DOHH2 (cell line): ENCODE measurements at regions not wholly inside any gene's neighbourhood (a gene's known extent, or its start where the extent isn't known, plus 50 kb on each side); places are given as distances from the start of the nearest gene placed in this dataset.

ENCODE experiments used
- H3F3A ChIP-seq: fragments of 200-600 bp; sonication (generic), shearing (Covaris generic); 2 replicates; pipeline ENCODE4 v1.6.0; 2016; ENCODE audit warnings: antibody characterized with exemption, mild to moderate bottlenecking; ENCODE audit not compliant: control insufficient read depth, insufficient read depth
- H3K27ac ChIP-seq: fragments of 200-600 bp; sonication (generic); 2 replicates; pipeline ENCODE4 v1.5.1; 2014; ENCODE audit warnings: low read depth, mild to moderate bottlenecking, low read length, moderate library complexity
- H3K27me3 ChIP-seq: fragments of 200-600 bp; sonication (generic); 2 replicates; pipeline ENCODE4 v1.6.1; 2014; ENCODE audit warnings: mild to moderate bottlenecking, low read length, mixed read lengths; ENCODE audit not compliant: control insufficient read depth
- H3K36me3 ChIP-seq: fragments of 200-600 bp; sonication (generic); 2 replicates; pipeline ENCODE4 v1.6.1; 2014; ENCODE audit warnings: mild to moderate bottlenecking, low read length, moderate library complexity, mixed read lengths; ENCODE audit not compliant: control insufficient read depth
- H3K4me1 ChIP-seq: fragments of 200-600 bp; sonication (generic); 2 replicates; pipeline ENCODE4 v1.6.1; 2014; ENCODE audit warnings: mild to moderate bottlenecking, low read length, mixed read lengths; ENCODE audit not compliant: control insufficient read depth
- H3K4me2 ChIP-seq: fragments of 200-600 bp; sonication (generic); 2 replicates; pipeline ENCODE4 v1.6.0; 2014; ENCODE audit warnings: mild to moderate bottlenecking, low read length, moderate library complexity
- H3K4me3 ChIP-seq: fragments of 200-600 bp; sonication (generic); 2 replicates; pipeline ENCODE4 v1.5.1; 2014; ENCODE audit warnings: mild to moderate bottlenecking, low read length, mixed read lengths
- H3K79me2 ChIP-seq: fragments of 200-600 bp; sonication (generic); 2 replicates; pipeline ENCODE4 v1.6.1; 2014; ENCODE audit warnings: mild to moderate bottlenecking, low read length, mixed read lengths; ENCODE audit not compliant: control insufficient read depth
- H3K9me2 ChIP-seq: fragments of 200-600 bp; sonication (generic); replicated peaks from 2 replicates; pipeline ENCODE4 v1.6.1; 2014; ENCODE audit warnings: mild to moderate bottlenecking, low read length, mixed read lengths; ENCODE audit not compliant: control insufficient read depth
- H3K9me3 ChIP-seq: fragments of 200-600 bp; sonication (generic); 2 replicates; pipeline ENCODE4 v1.6.1; 2014; ENCODE audit warnings: antibody characterized with exemption, low read length, mixed read lengths; ENCODE audit not compliant: control insufficient read depth, insufficient read depth
- H4K20me1 ChIP-seq: fragments of 200-600 bp; sonication (generic); 2 replicates; pipeline ENCODE4 v1.6.0; 2014; ENCODE audit warnings: low read depth, mild to moderate bottlenecking, antibody characterized with exemption, low read length, moderate library complexity; ENCODE audit not compliant: control insufficient read depth, insufficient read depth
- EZH2phosphoT487 ChIP-seq: fragments of 200-600 bp; sonication (generic); IDR thresholded peaks from 2 replicates; pipeline ENCODE4 v1.6.1; 2017; ENCODE audit warnings: borderline replicate concordance, mild to moderate bottlenecking, antibody characterized with exemption, low read length, moderate library complexity, mixed read lengths
- TF ChIP-seq, protein P1 (sequence below): fragments of 200-600 bp; sonication (generic); IDR thresholded peaks from one replicate; pipeline ENCODE4 v1.5.1; 2014; ENCODE audit warnings: antibody characterized with exemption, mild to moderate bottlenecking, low read depth, low read length; ENCODE audit not compliant: poor library complexity, severe bottlenecking

GRCh38 chr4:12452291-12452690 lies 1023.6 kb upstream of the HS3ST1 start:
- H4K20me1 ChIP-seq = no peaks in the 10 kb centered on the region
- H3K4me2 ChIP-seq = no peak overlapping the region
- no peak overlapping the region for H3K4me3 ChIP-seq
- H3K79me2 ChIP-seq = no peaks in the 10 kb centered on the region
- no peaks in the 10 kb centered on the region for H3F3A ChIP-seq
- H3K27ac ChIP-seq = no peak overlapping the region
- no peaks in the 10 kb centered on the region for H3K9me2 ChIP-seq
- H3K4me1 ChIP-seq = no peaks in the 10 kb centered on the region
- H3K9me3 ChIP-seq = no peaks in the 10 kb centered on the region
- no peak for TF ChIP-seq EZH2phosphoT487
- TF ChIP-seq, protein P1, sequence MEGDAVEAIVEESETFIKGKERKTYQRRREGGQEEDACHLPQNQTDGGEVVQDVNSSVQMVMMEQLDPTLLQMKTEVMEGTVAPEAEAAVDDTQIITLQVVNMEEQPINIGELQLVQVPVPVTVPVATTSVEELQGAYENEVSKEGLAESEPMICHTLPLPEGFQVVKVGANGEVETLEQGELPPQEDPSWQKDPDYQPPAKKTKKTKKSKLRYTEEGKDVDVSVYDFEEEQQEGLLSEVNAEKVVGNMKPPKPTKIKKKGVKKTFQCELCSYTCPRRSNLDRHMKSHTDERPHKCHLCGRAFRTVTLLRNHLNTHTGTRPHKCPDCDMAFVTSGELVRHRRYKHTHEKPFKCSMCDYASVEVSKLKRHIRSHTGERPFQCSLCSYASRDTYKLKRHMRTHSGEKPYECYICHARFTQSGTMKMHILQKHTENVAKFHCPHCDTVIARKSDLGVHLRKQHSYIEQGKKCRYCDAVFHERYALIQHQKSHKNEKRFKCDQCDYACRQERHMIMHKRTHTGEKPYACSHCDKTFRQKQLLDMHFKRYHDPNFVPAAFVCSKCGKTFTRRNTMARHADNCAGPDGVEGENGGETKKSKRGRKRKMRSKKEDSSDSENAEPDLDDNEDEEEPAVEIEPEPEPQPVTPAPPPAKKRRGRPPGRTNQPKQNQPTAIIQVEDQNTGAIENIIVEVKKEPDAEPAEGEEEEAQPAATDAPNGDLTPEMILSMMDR = no peak
- H3K27me3 ChIP-seq = no peaks in the 10 kb centered on the region
- no peaks in the 10 kb centered on the region for H3K36me3 ChIP-seq

DNA sequence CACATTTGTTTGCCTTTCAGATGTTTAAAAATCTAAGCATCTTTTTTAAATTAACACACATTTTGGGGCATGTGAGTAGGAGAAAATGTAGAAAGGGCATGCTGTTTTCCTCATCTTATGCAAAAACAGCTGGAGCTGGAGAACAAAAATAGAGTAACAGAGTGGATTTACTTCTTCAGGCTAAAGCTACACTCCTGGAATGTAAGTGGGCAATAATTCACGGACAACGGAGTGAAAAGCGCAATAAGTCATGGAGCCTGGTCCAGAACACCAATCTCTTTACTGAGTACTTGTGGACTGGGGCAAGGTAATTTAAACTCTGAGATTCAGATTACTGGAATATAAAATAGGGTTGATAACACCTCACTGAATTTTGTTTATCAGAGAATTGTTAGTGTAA lies 1018.8 kb upstream of the HS3ST1 start:
- Histone ChIP-seq H3K36me3 (no peaks in the 10 kb centered on the region), H3K27me3 (no peaks in the 10 kb centered on the region), H3K4me3 (no peak overlapping the region), H3K9me2 (no peaks in the 10 kb centered on the region), H3F3A (no peaks in the 10 kb centered on the region), H3K4me1 (no peaks in the 10 kb centered on the region), H4K20me1 (no peaks in the 10 kb centered on the region), H3K27ac (no peak overlapping the region), H3K4me2 (no peak overlapping the region), H3K79me2 (no peaks in the 10 kb centered on the region), H3K9me3 (no peaks in the 10 kb centered on the region)
- TF ChIP-seq EZH2phosphoT487 = no peak
- TF ChIP-seq, protein P1 = no peak

DNA sequence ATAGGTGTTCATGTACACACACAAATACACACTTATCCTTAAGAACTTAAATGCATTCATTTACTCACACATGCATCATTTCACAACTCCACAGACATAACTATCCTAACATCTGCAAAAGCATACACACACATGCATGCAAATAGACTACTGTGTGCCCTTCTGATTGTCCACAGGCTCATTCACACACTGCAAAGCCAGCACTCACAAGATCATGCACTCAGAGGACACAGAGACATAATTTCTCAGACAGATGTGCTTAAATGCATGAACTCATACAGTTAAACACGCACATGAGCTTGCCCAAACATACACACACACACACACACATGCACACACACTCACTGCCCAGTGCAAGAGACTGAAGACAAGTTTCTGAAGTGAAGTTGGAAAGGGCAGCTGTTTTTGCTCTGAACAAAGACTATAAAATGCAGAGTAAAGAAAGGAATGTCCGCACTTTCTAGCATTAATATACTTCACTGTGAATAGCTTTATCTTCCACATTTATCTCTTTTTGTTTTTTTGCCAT lies 1018.0 kb upstream of the HS3ST1 start:
- H3K27me3 ChIP-seq = no peaks in the 10 kb centered on the region
- H3K9me3 ChIP-seq = no peaks in the 10 kb centered on the region
- no peak overlapping the region for H3K4me2 ChIP-seq
- no peaks in the 10 kb centered on the region for H3F3A ChIP-seq
- no peaks in the 10 kb centered on the region for H3K79me2 ChIP-seq
- H3K4me3 ChIP-seq = no peak overlapping the region
- no peaks in the 10 kb centered on the region for H3K36me3 ChIP-seq
- no peak for TF ChIP-seq EZH2phosphoT487
- TF ChIP-seq, protein P1 = no peak
- no peaks in the 10 kb centered on the region for H3K4me1 ChIP-seq
- no peaks in the 10 kb centered on the region for H3K9me2 ChIP-seq
- H3K27ac ChIP-seq = no peak overlapping the region
- no peaks in the 10 kb centered on the region for H4K20me1 ChIP-seq
